HepG2 (cell line): ENCODE measurements at regions not wholly inside any gene's neighbourhood (a gene's known extent, or its start where the extent isn't known, plus 50 kb on each side); places are given as distances from the start of the nearest gene placed in this dataset.

Source experiments
- CC2D1A ChIP-seq: sonication (generic); formaldehyde crosslinking; IDR thresholded peaks from 2 replicates; pipeline ENCODE4 v1.8.1; 2023; ENCODE audit warnings: mild to moderate bottlenecking, missing genetic modification reagents
- DPF2 ChIP-seq: sonication (generic); formaldehyde crosslinking; IDR thresholded peaks from 2 replicates; pipeline ENCODE4 v1.4.0; 2020; ENCODE audit warnings: mild to moderate bottlenecking, low read depth, missing genetic modification reagents, borderline replicate concordance
- JUNB ChIP-seq: sonication (generic); formaldehyde crosslinking; IDR thresholded peaks from 2 replicates; pipeline ENCODE4 v1.8.0; 2022; ENCODE audit warnings: missing genetic modification reagents, mild to moderate bottlenecking, borderline replicate concordance
- NFYB ChIP-seq: sonication (generic); formaldehyde crosslinking; IDR thresholded peaks from 2 replicates; pipeline ENCODE4 v1.4.0; 2020; ENCODE audit warnings: missing genetic modification reagents
- SP4 ChIP-seq: sonication (generic); formaldehyde crosslinking; IDR thresholded peaks from 2 replicates; pipeline ENCODE4 v1.8.1; 2023; ENCODE audit warnings: mild to moderate bottlenecking, missing genetic modification reagents
- ZMYM2 ChIP-seq: sonication (generic); formaldehyde crosslinking; IDR thresholded peaks from 2 replicates; pipeline ENCODE4 v1.8.0; 2022; ENCODE audit warnings: mild to moderate bottlenecking, missing genetic modification reagents
- ZNF615 ChIP-seq: sonication (generic); formaldehyde crosslinking; IDR thresholded peaks from 2 replicates; pipeline ENCODE4 v1.5.0; 2020; ENCODE audit warnings: mild to moderate bottlenecking, missing genetic modification reagents, borderline replicate concordance
- TF ChIP-seq, protein P1 (sequence below): sonication (generic); formaldehyde crosslinking; IDR thresholded peaks from one replicate; pipeline ENCODE4 v1.5.1; 2020; ENCODE audit warnings: mild to moderate bottlenecking, missing genetic modification reagents; ENCODE audit errors: not compliant biosample characterization
- TF ChIP-seq, protein P2 (sequence below): sonication (generic); formaldehyde crosslinking; conservative IDR thresholded peaks from 2 replicates; pipeline ENCODE4 v1.4.0; 2020; ENCODE audit warnings: missing genetic modification reagents
- TF ChIP-seq, protein P3 (sequence below): sonication (generic); formaldehyde crosslinking; IDR thresholded peaks from 2 replicates; pipeline ENCODE4 v1.4.0; 2020; ENCODE audit warnings: missing genetic modification reagents, borderline replicate concordance

DNA sequence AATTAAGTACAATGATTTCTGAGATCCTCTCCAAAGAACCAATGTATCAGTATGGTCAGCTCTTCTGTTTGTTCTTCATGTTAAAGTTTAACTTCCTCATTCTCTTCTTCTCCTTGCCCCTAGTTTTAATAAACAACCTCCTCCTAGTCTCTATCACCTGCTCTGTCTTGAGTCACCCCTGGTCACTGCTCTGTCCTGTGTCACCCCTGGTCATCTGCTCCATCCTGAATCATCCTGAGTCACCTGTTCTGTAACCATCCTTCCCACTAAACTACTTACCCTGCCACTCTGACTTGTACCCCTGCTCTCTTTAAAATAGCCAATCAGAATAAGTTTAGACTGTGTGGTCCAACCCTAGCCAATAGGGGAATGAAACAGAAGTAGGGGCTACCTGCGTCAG is 100.5 kb downstream of the ALG10B start (continued):
- TF ChIP-seq, protein P1, sequence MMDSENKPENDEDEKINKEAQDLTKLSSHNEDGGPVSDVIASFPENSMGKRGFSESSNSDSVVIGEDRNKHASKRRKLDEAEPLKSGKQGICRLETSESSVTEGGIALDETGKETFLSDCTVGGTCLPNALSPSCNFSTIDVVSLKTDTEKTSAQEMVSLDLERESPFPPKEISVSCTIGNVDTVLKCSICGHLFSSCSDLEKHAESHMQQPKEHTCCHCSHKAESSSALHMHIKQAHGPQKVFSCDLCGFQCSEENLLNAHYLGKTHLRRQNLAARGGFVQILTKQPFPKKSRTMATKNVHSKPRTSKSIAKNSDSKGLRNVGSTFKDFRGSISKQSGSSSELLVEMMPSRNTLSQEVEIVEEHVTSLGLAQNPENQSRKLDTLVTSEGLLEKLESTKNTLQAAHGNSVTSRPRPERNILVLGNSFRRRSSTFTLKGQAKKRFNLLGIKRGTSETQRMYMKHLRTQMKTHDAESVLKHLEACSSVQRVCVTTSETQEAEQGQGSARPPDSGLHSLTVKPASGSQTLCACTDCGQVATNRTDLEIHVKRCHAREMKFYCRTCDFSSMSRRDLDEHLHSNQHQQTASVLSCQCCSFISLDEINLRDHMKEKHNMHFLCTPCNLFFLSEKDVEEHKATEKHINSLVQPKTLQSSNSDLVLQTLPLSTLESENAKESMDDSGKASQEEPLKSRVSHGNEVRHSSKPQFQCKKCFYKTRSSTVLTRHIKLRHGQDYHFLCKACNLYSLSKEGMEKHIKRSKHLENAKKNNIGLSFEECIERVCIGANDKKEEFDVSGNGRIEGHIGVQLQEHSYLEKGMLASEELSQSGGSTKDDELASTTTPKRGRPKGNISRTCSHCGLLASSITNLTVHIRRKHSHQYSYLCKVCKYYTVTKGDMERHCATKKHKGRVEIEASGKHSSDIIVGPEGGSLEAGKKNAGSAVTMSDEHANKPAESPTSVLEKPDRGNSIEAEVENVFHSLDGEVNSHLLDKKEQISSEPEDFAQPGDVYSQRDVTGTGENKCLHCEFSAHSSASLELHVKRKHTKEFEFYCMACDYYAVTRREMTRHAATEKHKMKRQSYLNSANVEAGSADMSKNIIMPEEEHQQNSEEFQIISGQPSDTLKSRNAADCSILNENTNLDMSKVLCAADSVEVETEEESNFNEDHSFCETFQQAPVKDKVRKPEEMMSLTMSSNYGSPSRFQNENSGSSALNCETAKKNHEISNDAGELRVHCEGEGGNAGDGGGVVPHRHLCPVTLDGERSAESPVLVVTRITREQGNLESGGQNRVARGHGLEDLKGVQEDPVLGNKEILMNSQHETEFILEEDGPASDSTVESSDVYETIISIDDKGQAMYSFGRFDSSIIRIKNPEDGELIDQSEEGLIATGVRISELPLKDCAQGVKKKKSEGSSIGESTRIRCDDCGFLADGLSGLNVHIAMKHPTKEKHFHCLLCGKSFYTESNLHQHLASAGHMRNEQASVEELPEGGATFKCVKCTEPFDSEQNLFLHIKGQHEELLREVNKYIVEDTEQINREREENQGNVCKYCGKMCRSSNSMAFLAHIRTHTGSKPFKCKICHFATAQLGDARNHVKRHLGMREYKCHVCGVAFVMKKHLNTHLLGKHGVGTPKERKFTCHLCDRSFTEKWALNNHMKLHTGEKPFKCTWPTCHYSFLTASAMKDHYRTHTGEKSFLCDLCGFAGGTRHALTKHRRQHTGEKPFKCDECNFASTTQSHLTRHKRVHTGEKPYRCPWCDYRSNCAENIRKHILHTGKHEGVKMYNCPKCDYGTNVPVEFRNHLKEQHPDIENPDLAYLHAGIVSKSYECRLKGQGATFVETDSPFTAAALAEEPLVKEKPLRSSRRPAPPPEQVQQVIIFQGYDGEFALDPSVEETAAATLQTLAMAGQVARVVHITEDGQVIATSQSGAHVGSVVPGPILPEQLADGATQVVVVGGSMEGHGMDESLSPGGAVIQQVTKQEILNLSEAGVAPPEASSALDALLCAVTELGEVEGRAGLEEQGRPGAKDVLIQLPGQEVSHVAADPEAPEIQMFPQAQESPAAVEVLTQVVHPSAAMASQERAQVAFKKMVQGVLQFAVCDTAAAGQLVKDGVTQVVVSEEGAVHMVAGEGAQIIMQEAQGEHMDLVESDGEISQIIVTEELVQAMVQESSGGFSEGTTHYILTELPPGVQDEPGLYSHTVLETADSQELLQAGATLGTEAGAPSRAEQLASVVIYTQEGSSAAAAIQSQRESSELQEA (CRISPR knock-in tag), result no peak
- no peak for TF ChIP-seq JUNB (CRISPR knock-in tag)
- TF ChIP-seq, protein P2, sequence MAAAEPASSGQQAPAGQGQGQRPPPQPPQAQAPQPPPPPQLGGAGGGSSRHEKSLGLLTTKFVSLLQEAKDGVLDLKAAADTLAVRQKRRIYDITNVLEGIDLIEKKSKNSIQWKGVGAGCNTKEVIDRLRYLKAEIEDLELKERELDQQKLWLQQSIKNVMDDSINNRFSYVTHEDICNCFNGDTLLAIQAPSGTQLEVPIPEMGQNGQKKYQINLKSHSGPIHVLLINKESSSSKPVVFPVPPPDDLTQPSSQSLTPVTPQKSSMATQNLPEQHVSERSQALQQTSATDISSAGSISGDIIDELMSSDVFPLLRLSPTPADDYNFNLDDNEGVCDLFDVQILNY (CRISPR knock-in tag), result no peak
- no peak for TF ChIP-seq NFYB (CRISPR knock-in tag)
- no peak for TF ChIP-seq ZNF615
- no peak for TF ChIP-seq DPF2
- TF ChIP-seq CC2D1A, result no peak
- no peak for TF ChIP-seq ZMYM2 (CRISPR knock-in tag)
- TF ChIP-seq SP4 (CRISPR knock-in tag), result no peak
- TF ChIP-seq, protein P3, sequence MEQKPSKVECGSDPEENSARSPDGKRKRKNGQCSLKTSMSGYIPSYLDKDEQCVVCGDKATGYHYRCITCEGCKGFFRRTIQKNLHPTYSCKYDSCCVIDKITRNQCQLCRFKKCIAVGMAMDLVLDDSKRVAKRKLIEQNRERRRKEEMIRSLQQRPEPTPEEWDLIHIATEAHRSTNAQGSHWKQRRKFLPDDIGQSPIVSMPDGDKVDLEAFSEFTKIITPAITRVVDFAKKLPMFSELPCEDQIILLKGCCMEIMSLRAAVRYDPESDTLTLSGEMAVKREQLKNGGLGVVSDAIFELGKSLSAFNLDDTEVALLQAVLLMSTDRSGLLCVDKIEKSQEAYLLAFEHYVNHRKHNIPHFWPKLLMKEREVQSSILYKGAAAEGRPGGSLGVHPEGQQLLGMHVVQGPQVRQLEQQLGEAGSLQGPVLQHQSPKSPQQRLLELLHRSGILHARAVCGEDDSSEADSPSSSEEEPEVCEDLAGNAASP (CRISPR knock-in tag), result no peak
- TF ChIP-seq, all 625 proteins: peak for 0
